GM13976 (cell line): ENCODE measurements at regions not wholly inside any gene's neighbourhood (a gene's known extent, or its start where the extent isn't known, plus 50 kb on each side); places are given as distances from the start of the nearest gene placed in this dataset.

Experiments
- DNase-seq: peaks from one replicate; pipeline ENCODE4 v3.0.0; 2012; ENCODE audit warnings: low spot score
- CTCF ChIP-seq: IDR thresholded peaks from 2 replicates; pipeline ENCODE4 v1.5.1; 2012; ENCODE audit warnings: borderline replicate concordance, mild to moderate bottlenecking; ENCODE audit not compliant: insufficient read depth; ENCODE audit errors: extremely low read depth, missing control alignments, control extremely low read depth
- in situ Hi-C: fragments of 300-500 bp; cut with MboI; formaldehyde crosslinking; loops from one replicate; pipeline ENCODE4 v1.12.0; 2022; ENCODE audit warnings: low sequenced_read_pairs, mixed read lengths, inconsistent platforms; ENCODE audit not compliant: unreplicated experiment

- in situ Hi-C loops, result no loop called here
- no peak for DNase-seq
- no peak for TF ChIP-seq CTCF
Observed at GRCh38 chr6:12403947-12404647, 113.9 kb downstream of the EDN1 start.

- in situ Hi-C loops, result no loop called here
- no peak for TF ChIP-seq CTCF
- no peak for DNase-seq
Observed at GRCh38 chr6:12404651-12405050, 114.5 kb downstream of the EDN1 start.

GRCh38 chr6:12408752-12409151, 118.6 kb downstream of the EDN1 start:
- no peak for DNase-seq
- in situ Hi-C loops, result no loop called here
- TF ChIP-seq CTCF, result no peak

- in situ Hi-C loops, result no loop called here
- no peak for DNase-seq
- TF ChIP-seq CTCF, result no peak
Observed at GRCh38 chr6:12410946-12411345, 120.8 kb downstream of the EDN1 start.

- no peak for TF ChIP-seq CTCF
- in situ Hi-C loops, result no loop called here
- DNase-seq, result no peak
Observed at GRCh38 chr6:12414096-12414675, 124.0 kb downstream of the EDN1 start.

GRCh38 chr6:12415980-12416598, 125.9 kb downstream of the EDN1 start:
- DNase-seq, result no peak
- no peak for TF ChIP-seq CTCF
- in situ Hi-C loops, result no loop called here

- no peak for TF ChIP-seq CTCF
- DNase-seq, result no peak
- in situ Hi-C loops, result no loop called here
Observed at GRCh38 chr6:12417191-12417590, 127.0 kb downstream of the EDN1 start.
